ENCODE measurements at regions not wholly inside any gene's neighbourhood (a gene's known extent, or its start where the extent isn't known, plus 50 kb on each side); places are given as distances from the start of the nearest gene placed in this dataset.
"Not testable (repeated sequence)": the region's sequence is repeated elsewhere in the genome, so short reads cannot be mapped to it uniquely, and the experiment has no call there.

DNA sequence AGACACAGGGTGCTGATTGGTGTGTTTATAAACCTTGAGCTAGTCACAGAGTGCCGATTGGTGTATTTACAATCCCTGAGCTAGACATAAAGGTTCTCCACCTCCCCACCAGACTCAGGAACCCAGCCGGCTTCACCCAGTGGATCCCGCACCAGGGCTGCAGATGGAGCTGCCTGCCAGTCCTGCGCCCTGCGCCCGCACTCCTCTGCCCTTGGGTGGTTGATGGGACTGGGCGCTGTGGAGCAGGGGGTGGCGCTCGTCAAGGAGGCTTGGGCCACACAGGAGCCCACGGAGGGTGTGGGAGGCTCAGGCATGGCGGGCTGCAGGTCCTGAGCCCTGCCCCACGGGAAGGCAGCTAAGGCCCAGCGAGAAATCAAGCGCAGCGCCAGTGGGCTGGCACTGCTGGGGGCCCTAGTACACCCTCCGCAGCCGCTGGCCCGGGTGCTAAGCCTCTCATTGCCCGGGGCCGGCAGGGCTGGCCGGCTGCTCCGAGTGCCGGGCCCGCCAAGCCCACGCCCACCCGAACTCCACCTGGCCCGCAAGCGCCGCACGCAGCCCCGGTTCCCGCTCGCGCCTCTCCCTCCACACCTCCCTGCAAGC is 1049.6 kb downstream of the CDH11 start:
- H3K36me3 ChIP-seq (ENCODE audit: control insufficient read depth in 1 of 2, insufficient read depth in 2 of 2, low read length in 2 of 2); H3K4me3 ChIP-seq (ENCODE audit: low read depth in 1 of 2, low read length in 2 of 2); H3K27ac ChIP-seq (ENCODE audit: low read length); H3K4me1 ChIP-seq (ENCODE audit: control insufficient read depth in 1 of 2, insufficient read depth in 2 of 2, low read length in 2 of 2); H3K27me3 ChIP-seq (ENCODE audit: low read depth, low read length); H3K9me3 ChIP-seq (ENCODE audit: control insufficient read depth in 1 of 2, low read length in 2 of 2): not testable (repeated sequence)

DNA sequence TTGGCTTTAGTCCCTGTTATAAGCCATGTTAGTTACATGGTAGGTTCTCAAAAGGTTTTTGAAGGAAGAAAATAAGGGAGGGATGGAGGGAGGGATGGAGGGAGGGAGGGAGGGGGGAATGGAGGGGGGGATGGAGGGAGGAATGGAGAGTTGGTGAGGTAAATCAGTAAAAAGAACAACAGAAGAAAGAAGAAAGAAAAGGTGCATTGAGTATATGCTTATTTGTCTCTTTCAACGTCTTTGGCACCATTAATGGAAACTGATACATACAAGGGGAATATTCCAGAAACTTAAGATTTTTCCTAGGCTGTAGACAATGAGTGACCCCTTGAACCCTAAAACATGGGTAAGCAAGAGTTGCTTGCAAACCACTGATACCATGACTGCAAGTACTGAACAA is 1056.3 kb downstream of the CDH11 start:
- Histone ChIP-seq H3K36me3 (ENCODE audit: control insufficient read depth in 1 of 2, insufficient read depth in 2 of 2, low read length in 2 of 2) (no peaks in the 10 kb centered on the region), H3K4me3 (ENCODE audit: low read depth in 1 of 2, low read length in 2 of 2) (no peak overlapping the region), H3K9me3 (ENCODE audit: control insufficient read depth in 1 of 2, low read length in 2 of 2) (no peaks in the 10 kb centered on the region), H3K27ac (ENCODE audit: low read length) (no peak overlapping the region), H3K27me3 (ENCODE audit: low read depth, low read length) (no peaks in the 10 kb centered on the region), H3K4me1 (ENCODE audit: control insufficient read depth in 1 of 2, insufficient read depth in 2 of 2, low read length in 2 of 2) (no peaks in the 10 kb centered on the region)

DNA sequence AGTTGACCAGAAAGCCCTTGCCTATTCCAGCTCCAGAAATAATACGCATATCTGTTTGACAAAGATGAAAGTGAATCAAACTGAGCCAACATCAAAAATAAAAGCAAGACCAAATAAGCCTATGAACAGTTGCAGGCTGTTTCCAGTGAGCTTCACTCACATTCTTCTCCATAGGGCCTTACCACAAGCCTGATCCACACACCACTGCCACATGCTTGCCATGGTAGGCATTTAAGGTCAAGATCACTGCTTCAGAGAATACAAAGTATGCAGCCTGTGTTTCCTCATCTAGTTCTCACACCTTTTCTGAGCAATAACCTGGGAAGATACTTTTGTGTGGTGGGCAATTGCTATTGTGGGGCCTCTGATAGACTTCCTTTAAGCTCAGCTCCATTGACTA is 1060.2 kb downstream of the CDH11 start:
- Histone ChIP-seq H3K27me3 (ENCODE audit: low read depth, low read length) (no peaks in the 10 kb centered on the region), H3K9me3 (ENCODE audit: control insufficient read depth in 1 of 2, low read length in 2 of 2) (no peaks in the 10 kb centered on the region), H3K36me3 (ENCODE audit: control insufficient read depth in 1 of 2, insufficient read depth in 2 of 2, low read length in 2 of 2) (no peaks in the 10 kb centered on the region), H3K27ac (ENCODE audit: low read length) (no peak overlapping the region), H3K4me3 (ENCODE audit: low read depth in 1 of 2, low read length in 2 of 2) (no peak overlapping the region), H3K4me1 (ENCODE audit: control insufficient read depth in 1 of 2, insufficient read depth in 2 of 2, low read length in 2 of 2) (no peaks in the 10 kb centered on the region)

DNA sequence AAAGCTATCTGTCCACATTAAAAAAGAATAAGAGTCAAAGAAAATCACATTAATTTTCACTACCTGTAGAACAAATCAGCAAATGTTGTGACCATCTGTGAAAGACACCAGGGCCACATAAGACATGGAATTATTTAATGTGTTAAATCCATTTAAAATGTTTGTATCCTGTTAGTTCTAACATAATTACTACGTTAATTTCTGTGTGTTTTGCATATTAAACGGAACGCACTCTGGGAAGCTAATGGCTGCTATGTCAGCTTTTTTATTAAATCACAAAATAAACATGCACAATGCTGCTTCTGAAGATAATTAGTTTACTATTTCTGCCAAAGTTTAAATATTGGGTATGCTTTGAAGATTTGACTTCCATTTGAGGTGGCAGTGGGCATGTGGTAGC is 1061.2 kb downstream of the CDH11 start:
- Histone ChIP-seq H3K4me3 (ENCODE audit: low read depth in 1 of 2, low read length in 2 of 2) (no peak overlapping the region), H3K27me3 (ENCODE audit: low read depth, low read length) (no peaks in the 10 kb centered on the region), H3K4me1 (ENCODE audit: control insufficient read depth in 1 of 2, insufficient read depth in 2 of 2, low read length in 2 of 2) (no peaks in the 10 kb centered on the region), H3K36me3 (ENCODE audit: control insufficient read depth in 1 of 2, insufficient read depth in 2 of 2, low read length in 2 of 2) (no peaks in the 10 kb centered on the region), H3K27ac (ENCODE audit: low read length) (no peak overlapping the region), H3K9me3 (ENCODE audit: control insufficient read depth in 1 of 2, low read length in 2 of 2) (no peaks in the 10 kb centered on the region)

DNA sequence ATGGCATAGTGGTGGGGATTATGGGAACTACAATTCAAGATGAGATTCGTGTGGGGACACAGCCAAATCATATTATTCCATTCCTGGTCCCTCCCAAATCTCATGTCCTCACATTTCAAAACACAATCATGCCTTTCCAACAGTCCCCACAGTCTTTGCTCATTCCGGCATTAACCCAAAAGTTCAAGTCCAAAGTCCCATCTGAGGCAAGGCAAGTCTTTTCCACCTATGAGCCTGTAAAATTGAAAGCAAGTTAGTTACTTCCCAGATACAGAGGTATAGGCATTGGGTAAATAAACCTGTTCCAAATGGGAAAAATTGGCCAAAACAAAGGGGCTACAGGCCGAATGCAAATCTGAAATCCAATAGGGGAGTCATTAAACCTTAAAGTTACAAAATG is 1063.2 kb downstream of the CDH11 start:
- H3K27me3 ChIP-seq (ENCODE audit: low read depth, low read length), result no peaks in the 10 kb centered on the region
- H3K36me3 ChIP-seq (ENCODE audit: control insufficient read depth in 1 of 2, insufficient read depth in 2 of 2, low read length in 2 of 2), result no peaks in the 10 kb centered on the region
- peaks cover 0 to 5% of the 10 kb centered on the region in 2 donors for H3K9me3 ChIP-seq (ENCODE audit: control insufficient read depth in 1 of 2, low read length in 2 of 2)
- no peak overlapping the region for H3K27ac ChIP-seq (ENCODE audit: low read length)
- H3K4me1 ChIP-seq (ENCODE audit: control insufficient read depth in 1 of 2, insufficient read depth in 2 of 2, low read length in 2 of 2), result no peaks in the 10 kb centered on the region
- H3K4me3 ChIP-seq (ENCODE audit: low read depth in 1 of 2, low read length in 2 of 2), result no peak overlapping the region

DNA sequence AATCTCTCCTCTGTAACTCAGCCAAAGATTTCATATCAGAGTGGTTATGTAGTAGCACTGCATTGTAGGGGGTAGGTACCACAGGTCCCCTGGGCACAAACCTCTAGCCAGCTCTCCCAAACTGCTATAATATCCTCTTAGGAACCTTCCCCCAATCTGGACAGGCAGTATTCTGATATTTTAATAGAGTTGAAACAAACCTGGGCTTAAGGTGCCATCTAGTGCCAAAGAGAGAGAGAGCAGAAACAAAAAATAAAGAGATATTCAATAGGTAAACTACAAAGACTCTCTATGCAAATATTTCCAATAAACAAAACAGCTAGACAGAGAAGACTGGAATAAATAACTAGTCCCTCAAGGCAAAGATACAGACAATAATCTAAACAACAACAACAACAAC is 1070.0 kb downstream of the CDH11 start:
- Histone ChIP-seq H3K27me3 (ENCODE audit: low read depth, low read length) (no peaks in the 10 kb centered on the region), H3K27ac (ENCODE audit: low read length) (no peak overlapping the region), H3K36me3 (ENCODE audit: control insufficient read depth in 1 of 2, insufficient read depth in 2 of 2, low read length in 2 of 2) (no peaks in the 10 kb centered on the region)

DNA sequence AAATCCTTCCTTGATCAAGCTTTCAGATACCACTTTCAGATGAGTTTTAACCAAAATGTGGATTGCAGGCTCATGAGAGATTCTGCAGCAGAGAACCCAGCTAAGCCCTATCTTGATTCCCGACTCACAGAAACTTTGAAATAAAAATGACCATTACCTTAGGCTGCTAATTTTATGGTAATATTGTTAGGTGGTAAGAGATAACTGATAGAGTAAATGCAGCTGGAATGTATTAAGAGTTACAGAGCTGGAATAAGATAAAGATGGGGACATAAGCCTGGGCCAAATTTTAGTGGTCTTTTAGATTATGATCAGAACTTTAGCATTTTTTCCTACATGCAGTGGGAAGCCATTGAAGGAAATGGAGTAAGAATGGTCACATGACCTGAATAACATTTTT is 1074.0 kb downstream of the CDH11 start:
- no peaks in the 10 kb centered on the region for H3K27me3 ChIP-seq (ENCODE audit: low read depth, low read length)
- H3K9me3 ChIP-seq (ENCODE audit: control insufficient read depth in 1 of 2, low read length in 2 of 2), result peaks cover 0 to 3% of the 10 kb centered on the region in 2 donors
- no peaks in the 10 kb centered on the region for H3K4me1 ChIP-seq (ENCODE audit: control insufficient read depth in 1 of 2, insufficient read depth in 2 of 2, low read length in 2 of 2)
- no peak overlapping the region for H3K27ac ChIP-seq (ENCODE audit: low read length)
- H3K4me3 ChIP-seq (ENCODE audit: low read depth in 1 of 2, low read length in 2 of 2), result no peak overlapping the region
- H3K36me3 ChIP-seq (ENCODE audit: control insufficient read depth in 1 of 2, insufficient read depth in 2 of 2, low read length in 2 of 2), result no peaks in the 10 kb centered on the region

More for the DNA sequence above, 1070.0 kb downstream of the CDH11 start:
- Histone ChIP-seq H3K4me3 (ENCODE audit: low read depth in 1 of 2, low read length in 2 of 2) (no peak overlapping the region), H3K4me1 (ENCODE audit: control insufficient read depth in 1 of 2, insufficient read depth in 2 of 2, low read length in 2 of 2) (no peaks in the 10 kb centered on the region), H3K9me3 (ENCODE audit: control insufficient read depth in 1 of 2, low read length in 2 of 2) (peaks cover 0 to 13% of the 10 kb centered on the region in 2 donors)

DNA sequence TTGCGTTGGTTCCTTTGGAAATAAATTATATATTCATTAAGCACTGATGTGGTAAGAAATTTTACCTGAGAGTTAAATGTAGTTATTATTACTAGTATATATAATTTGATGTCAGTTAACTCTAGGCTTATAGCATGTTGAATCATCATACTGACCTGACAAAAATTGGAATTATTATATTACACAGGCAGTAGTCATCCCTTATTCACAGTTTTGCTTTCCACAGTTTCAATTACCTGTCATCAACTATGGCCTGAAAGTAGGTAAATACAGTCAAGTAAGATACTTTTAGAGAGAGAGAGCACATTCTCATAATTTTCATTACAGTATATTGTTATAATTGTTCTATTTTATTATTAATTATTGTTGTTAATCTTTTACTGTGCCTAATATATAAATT is 1074.7 kb downstream of the CDH11 start:
- Histone ChIP-seq H3K4me3 (ENCODE audit: low read depth in 1 of 2, low read length in 2 of 2) (no peak overlapping the region), H3K9me3 (ENCODE audit: control insufficient read depth in 1 of 2, low read length in 2 of 2) (no peaks in the 10 kb centered on the region), H3K36me3 (ENCODE audit: control insufficient read depth in 1 of 2, insufficient read depth in 2 of 2, low read length in 2 of 2) (no peaks in the 10 kb centered on the region), H3K27me3 (ENCODE audit: low read depth, low read length) (no peaks in the 10 kb centered on the region), H3K27ac (ENCODE audit: low read length) (no peak overlapping the region), H3K4me1 (ENCODE audit: control insufficient read depth in 1 of 2, insufficient read depth in 2 of 2, low read length in 2 of 2) (no peaks in the 10 kb centered on the region)

DNA sequence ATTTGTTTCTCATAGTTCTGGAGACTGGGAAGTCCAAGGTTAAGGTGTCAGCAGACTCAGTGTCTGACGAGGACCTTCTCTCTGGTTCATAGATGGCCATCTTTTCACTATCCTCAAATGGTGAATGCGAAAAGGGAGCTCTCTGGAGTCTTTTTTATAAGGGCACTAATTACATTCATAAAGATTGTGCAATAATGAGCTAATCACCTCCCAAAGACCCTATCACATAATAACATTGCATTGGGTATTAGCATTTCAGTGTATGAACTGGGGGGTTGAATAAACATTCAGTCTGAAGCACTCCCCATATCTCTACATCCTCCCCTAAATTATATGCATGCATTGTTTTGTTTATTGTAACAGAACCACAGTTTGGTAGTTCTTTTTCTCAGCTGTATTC is 1086.5 kb downstream of the CDH11 start:
- Histone ChIP-seq H3K36me3 (ENCODE audit: control insufficient read depth in 1 of 2, insufficient read depth in 2 of 2, low read length in 2 of 2) (no peaks in the 10 kb centered on the region), H3K27me3 (ENCODE audit: low read depth, low read length) (no peaks in the 10 kb centered on the region), H3K9me3 (ENCODE audit: control insufficient read depth in 1 of 2, low read length in 2 of 2) (no peaks in the 10 kb centered on the region), H3K4me1 (ENCODE audit: control insufficient read depth in 1 of 2, insufficient read depth in 2 of 2, low read length in 2 of 2) (no peaks in the 10 kb centered on the region), H3K27ac (ENCODE audit: low read length) (no peak overlapping the region), H3K4me3 (ENCODE audit: low read depth in 1 of 2, low read length in 2 of 2) (no peak overlapping the region)

DNA sequence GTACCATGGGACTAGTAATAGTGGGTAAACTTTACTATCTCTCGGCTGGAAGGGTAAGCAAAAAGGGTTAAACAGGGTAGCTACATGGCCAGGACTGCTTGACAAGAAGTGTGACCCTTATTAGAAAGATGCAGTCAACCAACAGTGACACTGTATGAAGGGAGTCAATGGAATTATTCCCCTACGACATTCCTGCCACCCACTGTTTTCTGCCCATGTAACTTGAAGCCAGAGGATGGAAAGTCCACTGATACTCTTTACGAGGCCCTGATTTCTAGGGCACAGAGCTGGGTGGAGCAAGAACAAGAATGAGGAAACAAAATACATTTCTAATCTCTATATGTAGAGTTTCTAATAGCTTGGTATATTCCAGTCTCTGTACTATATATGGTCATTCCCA is 1102.5 kb downstream of the CDH11 start:
- Histone ChIP-seq H3K36me3 (ENCODE audit: control insufficient read depth in 1 of 2, insufficient read depth in 2 of 2, low read length in 2 of 2) (no peaks in the 10 kb centered on the region), H3K27ac (ENCODE audit: low read length) (no peak overlapping the region), H3K4me1 (ENCODE audit: control insufficient read depth in 1 of 2, insufficient read depth in 2 of 2, low read length in 2 of 2) (no peaks in the 10 kb centered on the region), H3K27me3 (ENCODE audit: low read depth, low read length) (no peaks in the 10 kb centered on the region), H3K4me3 (ENCODE audit: low read depth in 1 of 2, low read length in 2 of 2) (no peak overlapping the region), H3K9me3 (ENCODE audit: control insufficient read depth in 1 of 2, low read length in 2 of 2) (no peaks in the 10 kb centered on the region)

DNA sequence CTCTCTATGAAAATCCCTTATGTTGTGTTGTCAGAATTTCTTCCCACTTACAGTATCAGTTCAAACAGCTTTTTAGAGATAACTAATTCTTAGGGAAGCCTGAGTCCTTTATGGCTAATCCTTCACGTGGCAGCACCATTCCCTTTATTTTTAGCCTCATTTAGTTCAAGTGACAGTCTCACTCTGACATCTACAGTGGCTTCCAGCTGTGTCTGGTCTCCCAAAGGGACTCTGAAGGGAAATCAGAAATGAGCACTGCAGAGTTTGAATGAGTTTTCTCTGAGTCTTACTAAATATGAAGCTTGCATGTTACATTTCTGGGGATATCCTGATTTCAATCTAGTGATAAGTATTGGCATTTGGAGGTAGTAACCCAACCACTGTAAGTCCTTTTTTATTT is 1104.1 kb downstream of the CDH11 start:
- H3K9me3 ChIP-seq (ENCODE audit: control insufficient read depth in 1 of 2, low read length in 2 of 2), result no peaks in the 10 kb centered on the region
- H3K27me3 ChIP-seq (ENCODE audit: low read depth, low read length), result no peaks in the 10 kb centered on the region
- no peak overlapping the region for H3K4me3 ChIP-seq (ENCODE audit: low read depth in 1 of 2, low read length in 2 of 2)
- H3K27ac ChIP-seq (ENCODE audit: low read length), result no peak overlapping the region
- H3K4me1 ChIP-seq (ENCODE audit: control insufficient read depth in 1 of 2, insufficient read depth in 2 of 2, low read length in 2 of 2), result no peaks in the 10 kb centered on the region
- H3K36me3 ChIP-seq (ENCODE audit: control insufficient read depth in 1 of 2, insufficient read depth in 2 of 2, low read length in 2 of 2), result no peaks in the 10 kb centered on the region

DNA sequence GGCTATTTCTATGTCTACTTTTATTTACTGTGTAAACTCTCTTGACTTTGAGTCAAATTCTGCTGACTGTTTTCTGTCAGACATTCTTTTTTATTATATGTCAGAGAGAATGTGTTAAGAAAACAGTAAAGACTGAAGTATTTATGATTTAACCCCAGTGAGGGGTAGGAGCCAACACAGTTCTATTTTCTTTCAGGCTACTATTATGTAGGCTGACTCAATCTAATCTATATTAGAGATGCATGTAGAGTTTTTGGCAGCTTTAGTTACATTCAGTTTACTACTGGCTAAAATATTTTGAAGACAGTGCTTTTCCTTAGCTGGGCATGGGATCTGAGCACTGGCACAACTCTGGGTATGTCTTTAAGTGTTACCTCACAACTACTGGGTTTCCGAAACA is 1108.0 kb downstream of the CDH11 start:
- no peaks in the 10 kb centered on the region for H3K4me1 ChIP-seq (ENCODE audit: control insufficient read depth in 1 of 2, insufficient read depth in 2 of 2, low read length in 2 of 2)
- H3K36me3 ChIP-seq (ENCODE audit: control insufficient read depth in 1 of 2, insufficient read depth in 2 of 2, low read length in 2 of 2), result no peaks in the 10 kb centered on the region
- H3K27me3 ChIP-seq (ENCODE audit: low read depth, low read length), result no peaks in the 10 kb centered on the region
- no peaks in the 10 kb centered on the region for H3K9me3 ChIP-seq (ENCODE audit: control insufficient read depth in 1 of 2, low read length in 2 of 2)
- no peak overlapping the region for H3K27ac ChIP-seq (ENCODE audit: low read length)
- H3K4me3 ChIP-seq (ENCODE audit: low read depth in 1 of 2, low read length in 2 of 2), result no peak overlapping the region

Data from muscle layer of duodenum (tissue), 2 donors.